HG03565 (cell line): ENCODE measurements at regions not wholly inside any gene's neighbourhood (a gene's known extent, or its start where the extent isn't known, plus 50 kb on each side); places are given as distances from the start of the nearest gene placed in this dataset.

Experiments used
- ATAC-seq: cut with Tn5 transposase; IDR thresholded peaks from one replicate; pipeline ENCODE4 v1.9.1; 2021; ENCODE audit warnings: mild to moderate bottlenecking, moderate library complexity; ENCODE audit not compliant: unreplicated experiment

DNA sequence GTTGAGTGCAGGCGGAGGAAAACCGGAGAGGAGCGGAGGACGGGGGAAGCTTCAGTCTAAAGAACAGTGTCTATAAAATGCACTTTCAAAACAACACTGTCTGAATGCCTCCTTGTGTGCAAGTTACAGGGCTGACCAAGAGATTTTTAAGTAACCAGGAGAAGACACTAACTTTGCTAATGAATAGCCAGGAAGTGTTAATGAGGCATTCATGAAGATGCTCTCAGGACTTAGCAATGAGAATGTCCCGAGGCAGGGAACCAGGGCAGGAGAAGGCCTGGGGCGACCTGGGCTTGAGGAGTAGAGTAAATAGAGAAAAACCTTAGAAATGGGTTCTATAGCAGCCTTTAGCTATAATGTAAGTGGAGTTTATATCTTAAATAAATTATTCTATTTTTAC is 312.1 kb downstream of the SKIDA1 start:
- ATAC-seq: no peak

DNA sequence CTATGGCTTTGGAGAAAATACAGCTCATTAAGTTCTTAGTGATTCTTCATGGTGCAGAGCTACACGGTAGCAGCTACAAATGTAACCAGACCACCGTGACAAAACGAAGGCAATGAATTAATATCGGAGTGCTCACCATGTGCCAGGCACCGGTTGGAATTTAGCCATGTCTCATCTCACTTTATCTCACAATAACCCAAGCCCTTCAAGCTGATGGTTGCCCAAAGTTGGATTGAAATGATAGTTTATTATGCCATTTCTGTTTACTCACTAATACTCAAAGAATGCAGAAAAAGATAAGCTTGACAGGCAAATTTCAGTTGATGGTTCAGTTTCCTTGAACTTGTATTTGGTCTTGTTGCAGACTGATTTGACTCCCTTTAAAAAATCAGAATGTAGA is 312.6 kb downstream of the SKIDA1 start:
- ATAC-seq: no peak

DNA sequence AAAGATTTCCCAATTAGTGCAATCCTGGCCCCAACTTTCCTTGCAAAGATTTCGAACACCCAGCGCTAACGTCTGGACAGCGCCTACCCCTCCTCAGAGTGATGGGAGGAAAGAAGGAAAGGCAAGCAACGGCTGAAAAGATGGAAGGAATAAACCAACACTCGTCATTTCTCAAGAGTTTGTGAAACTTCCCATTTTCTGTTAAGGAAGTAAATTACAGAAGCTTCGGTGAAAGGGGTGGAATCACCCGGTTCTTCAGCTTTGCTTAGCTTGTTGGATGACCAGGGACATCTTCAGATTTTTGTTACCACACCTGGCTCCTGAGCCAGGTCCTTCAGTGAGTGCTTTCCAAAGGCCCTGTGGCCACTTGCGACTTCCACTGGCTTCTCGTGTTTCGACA is 313.1 kb downstream of the SKIDA1 start:
- no peak for ATAC-seq

DNA sequence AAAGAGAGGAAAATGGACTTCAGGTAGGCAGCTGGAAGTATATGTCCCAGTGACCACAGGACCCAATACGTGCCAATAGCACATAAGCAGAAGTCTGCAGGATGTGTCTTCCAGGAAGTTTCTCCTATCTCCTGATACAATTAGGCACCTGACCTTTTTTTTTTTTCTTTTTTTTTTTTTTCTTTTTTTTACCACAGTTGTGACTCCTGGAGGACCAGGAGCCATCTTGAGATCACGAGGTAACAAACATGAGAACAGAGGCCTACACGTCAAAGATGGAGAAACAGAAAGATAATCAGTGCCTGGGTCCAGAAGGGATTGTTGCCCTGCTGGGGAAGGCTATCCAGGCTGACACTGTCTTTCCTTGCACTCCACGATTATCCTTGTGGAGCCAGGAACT is 312.4 kb upstream of the NEBL start:
- ATAC-seq: no peak

DNA sequence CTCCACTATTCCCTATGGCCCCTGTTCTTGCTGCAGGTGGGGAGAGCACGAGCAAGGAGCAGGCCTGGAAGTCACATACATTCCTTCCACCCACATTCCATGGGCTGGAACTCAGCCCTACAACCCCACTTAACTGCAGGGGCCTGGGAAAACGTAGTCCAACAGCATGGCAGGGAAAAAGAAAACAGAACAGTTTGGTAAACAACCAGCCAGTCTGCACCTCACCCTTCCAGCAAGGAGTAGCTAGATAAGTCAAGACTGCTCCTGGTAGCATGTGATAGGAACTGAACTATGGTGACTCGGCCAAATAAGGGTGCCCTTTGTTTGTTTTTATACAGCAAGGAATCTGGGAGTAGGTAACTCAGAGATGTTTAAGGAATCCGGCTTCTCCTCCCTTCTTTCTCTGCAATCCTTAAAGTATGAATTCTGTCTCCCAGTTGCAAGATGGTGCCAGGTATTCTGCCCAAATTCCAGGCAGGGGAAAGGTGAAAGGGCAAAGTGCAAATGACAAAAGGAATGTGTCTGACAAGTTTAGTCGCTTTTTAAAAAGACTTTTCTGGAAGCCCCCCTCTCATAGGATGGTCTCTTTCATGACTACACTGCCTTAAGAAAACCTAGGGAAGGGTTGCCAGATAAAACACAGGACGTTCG is 311.7 kb upstream of the NEBL start:
- ATAC-seq: no peak

DNA sequence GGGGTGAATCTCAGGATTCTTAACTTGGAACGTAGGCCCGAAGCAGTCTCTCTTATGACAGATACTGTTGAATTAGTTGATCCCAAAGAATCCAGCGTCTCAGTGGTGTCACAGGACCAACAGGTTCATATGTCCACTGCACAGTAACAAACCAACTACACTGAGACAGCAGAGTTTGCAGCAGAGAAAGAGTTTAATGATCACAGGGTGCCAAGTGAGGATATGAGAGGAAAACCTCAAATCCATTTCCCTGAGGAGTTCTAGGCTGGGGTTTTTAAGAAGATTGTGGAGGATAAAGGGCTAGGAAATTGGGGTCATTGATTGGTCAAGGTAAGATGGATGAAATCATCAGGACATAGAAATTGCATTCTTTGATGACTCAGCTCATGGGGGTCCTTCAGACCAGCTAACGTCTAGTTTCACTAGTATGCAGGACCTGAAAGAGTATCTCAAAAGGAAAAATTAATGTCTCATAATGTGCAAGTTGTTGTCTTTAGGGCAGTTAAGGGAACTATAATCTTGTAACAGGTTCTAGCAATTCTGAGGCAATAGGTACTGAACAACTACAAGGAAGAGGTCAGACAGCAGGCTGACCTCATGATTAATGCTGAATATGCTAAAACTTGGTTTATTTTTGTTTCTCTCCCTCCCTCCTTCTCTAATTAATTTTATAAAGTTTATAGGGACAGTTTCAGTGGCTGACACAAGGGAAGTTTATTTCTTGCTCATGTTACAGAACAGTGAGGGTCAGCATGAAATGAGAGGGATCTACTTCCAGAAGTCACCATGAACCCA is 310.9 kb upstream of the NEBL start:
- no peak for ATAC-seq

DNA sequence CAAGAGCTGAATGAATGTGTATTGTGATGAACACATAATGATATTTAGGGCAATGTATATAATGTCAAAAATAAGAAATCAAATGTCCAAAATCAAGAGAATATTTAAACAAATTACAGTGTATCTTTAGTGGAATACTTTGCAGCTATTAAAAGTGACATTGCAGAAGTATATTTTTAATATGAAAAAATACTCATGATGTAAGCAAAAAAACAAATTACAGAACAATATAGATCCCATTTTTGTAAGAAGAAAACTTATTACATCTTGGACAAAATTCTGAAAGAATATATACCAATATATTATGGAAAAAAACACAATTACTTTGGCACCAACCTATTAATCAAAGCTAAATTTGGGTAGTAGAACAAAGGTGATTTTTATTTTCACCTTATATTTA is 308.2 kb upstream of the NEBL start:
- ATAC-seq: no peak

DNA sequence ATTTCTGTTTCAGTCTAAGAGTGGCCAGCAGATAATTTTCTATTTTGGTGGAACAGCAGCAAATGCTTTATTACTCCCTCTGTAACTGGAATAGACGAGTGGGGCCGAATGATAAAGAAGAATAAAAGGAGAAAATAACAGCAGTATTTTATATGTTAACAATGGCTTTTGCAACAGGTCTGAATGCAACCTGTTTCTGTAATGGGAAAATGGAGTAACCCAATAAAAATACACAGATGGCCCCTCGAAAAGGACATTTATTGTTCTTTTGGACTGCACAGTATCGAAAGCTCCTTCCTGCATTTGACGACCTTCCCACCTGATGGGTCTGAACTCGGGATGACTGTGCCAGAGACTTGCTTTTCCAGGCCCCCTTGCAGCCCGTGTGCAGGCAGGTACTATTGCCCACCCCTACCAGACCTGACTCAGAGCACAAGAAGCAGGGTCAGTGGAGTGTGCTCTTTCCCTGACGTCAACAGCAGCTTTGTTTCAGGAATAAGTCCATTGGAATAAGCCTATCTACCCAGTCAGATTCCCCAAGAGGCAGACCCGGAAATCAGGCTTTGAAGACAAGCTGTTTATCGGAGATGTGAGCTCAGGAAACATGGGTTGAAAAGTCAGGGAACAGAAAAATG is 306.5 kb upstream of the NEBL start:
- ATAC-seq: no peak

DNA sequence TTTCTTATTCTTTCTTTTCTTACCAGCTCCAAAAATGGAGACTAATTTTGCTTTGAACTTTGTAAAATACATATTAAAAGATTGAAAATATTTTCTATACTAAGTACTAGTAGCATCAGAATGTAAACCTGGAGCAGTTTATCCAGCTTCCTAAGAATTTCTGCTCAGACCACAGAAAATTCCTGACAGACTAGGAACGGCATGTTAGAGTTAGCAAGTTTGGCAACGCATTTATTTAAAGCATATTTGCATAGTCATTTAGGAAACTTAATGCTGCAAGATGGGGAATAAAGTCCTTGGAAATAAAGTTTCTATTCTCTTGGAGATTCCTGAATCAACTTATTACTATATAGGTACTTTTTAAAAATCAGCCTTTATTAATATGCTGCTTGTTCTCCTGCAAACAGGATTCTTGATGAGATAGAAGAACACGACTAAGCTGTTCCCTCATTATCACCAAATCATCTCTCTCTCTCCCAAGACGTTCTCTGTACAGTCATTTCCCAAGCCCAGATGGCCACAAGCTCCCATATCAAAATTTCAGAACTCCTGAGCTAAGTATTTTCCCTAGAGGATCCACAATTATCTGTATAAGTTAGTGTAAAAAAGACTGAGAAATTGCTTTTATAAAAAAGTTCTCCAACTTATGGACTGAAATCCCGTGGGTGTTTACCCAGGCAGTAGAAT is 305.8 kb upstream of the NEBL start:
- ATAC-seq: no peak

DNA sequence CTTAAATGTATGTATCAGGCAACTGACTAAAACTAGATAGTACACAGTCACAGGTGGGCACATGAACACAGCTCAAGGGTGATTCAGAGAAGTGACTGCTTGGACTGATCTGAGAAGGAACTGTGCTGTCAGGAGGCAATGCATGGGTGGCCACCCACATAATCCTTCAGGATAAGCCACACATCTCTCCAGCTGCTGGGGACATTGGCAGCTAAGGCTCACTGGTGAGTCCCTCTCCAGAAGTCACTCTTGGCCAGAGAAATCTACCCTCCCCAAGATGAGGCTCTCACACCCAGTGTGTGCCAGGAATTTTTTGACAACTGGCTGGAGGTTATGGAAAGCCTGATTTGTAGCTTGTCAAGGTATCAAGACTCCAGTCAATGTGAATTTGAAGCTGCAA is 302.4 kb upstream of the NEBL start:
- ATAC-seq: no peak

DNA sequence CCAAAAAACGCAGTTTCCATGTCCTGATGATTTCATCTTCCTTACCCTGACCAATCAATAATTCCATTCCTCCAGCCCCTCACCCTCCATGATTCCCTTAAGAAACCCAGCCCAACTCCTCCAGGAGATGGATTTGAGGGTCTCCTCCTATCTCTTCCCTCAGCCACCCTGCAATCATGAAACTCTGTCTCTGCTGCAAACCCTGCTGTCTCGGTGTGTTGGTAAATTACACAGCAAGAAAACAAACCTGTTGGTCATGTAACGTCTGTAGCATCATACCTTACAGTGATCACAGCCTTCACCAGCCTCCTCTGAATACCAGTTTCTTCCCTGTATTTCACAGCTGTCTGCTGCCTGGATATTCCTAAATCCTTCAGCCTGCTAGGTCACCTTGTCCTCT is 300.7 kb upstream of the NEBL start:
- no peak for ATAC-seq

DNA sequence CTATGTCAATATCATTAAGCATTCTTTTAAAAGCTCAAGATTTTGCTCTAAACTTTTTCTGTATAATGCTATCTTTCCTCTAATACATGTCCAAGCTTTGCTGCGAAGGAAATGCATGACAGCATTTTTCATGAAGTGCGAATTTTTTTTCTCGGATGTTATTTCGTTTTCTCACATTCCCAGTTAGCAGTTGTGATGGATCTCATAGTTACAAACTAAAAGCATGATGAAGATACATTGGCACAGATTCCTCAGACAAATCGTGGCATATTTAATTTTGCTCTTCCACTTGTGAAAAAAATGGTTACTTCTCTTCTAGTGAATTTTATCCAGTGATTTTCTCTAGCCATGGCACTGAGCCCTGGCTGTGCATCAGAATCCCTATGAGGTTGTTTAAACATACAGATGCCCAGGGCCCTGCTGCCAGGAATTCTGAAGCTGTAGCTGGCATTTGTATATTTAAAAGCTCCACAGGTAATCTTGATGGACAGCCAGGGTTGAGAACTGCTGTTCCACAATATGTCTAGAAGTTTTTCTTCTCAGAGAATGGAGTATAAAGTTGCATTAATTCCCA is 299.8 kb upstream of the NEBL start:
- ATAC-seq: no peak

DNA sequence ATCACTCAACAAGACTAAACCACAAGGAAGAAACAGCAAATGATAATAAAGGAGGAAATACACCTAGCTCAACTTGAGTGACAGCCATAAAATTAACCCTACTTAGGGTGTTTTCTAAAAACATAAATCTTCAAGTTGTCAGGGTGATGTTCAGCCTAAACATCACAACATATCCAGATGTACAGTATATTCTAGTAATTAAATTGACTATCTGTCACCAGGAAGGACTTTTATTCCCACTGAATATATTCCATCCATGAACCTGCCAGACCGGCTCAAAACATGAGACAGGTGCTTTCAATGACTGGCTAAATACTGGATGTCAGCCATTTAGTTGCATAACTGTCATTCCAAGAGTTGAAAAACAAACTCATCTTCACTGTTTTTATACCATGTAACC is 298.1 kb upstream of the NEBL start:
- no peak for ATAC-seq

DNA sequence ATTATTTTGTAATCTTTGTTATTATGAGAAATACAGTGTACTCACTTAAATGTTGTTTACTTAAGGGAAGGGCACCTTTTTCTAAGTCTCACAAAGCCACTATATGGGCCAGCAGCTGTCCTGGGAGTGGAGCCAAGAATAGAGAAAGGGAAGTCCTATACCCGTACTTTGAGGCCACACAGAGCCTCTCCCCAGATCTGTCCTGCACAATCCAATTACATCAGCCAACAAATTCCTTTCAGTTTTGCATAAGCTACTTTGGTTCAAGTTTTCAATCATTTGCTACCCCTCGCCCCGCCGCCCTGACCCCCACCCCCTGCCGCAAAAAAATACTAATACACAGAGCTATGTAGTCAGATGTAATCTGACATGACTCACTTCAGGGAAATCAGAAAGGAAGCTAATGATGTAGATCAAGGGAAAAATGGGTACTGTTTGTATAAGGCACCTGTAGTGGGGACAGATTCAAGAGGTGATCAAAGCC is 297.4 kb upstream of the NEBL start:
- no peak for ATAC-seq

DNA sequence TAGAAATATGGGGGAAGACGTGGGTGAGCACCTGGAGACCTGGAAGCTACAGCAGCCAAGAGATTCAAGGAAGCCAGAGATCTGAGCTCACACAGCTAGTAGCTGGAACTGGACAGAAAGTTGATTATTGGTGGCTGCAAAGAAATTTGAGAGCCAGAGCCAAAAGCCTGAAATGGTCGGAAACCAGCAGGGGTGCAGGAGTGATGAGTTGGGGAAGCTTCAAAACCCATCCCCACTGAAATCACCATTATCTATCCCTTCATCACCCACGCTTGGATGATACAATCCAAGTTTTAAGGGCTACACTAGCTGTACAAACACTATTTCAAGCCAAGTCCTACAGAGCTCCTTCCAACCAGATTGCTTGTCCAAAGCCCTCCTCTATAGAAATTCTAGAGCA is 296.1 kb upstream of the NEBL start:
- ATAC-seq: no peak

DNA sequence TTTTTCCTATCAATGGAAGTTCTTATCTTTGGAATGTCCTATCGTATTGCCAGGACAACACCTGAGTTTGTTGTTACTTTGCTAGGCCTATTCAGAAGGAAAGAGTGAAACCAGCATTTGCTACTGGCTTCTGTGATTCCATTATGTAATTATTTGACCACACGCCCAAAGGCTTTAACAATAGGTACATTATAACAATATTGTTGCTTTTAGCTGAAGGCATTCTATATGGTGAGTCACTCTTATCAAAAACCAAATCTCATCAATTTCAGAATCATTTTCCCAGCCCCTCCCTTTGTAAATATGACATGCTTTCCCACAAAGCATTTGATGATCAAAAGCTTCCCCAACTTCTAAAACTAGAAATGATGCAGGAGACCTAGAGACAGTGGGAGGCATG is 294.4 kb upstream of the NEBL start:
- no peak for ATAC-seq

DNA sequence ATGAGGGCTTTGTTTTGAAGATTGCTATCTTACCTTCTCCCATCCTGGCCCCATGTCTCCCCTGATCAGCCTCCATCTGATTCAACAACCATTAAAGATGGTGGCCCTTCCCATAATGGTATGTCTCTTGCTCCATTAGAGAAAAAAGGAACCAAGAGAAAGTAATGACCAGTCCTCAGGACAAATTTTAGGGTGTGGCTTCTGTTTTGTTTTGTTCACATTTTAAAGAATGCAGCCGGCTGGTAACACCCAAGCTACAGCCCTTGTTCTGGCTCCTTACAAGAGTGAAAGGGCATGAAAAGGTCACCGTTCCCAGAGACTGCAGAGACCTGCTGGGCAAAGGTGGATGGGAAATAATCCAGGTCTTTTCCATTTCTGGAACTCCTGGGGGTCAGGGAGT is 287.9 kb upstream of the NEBL start:
- ATAC-seq: no peak

DNA sequence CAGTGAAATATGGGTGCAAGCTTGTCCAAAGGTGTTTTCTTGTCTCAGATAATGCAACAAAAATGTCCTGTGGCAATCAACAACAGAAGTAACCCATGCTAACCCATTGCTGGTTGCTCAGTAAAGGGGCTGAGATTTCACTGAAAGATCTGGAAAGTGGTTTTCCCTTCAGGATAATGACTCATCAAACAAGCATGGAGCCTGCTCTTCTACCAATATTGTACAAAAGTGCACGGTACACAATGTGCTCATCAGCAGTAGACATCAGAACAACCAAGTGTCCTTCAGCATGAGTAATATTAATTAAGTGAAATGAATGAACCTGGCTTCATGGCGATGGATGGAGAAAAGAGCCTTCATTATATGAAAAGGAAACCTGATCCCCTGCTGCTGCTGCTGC is 287.1 kb upstream of the NEBL start:
- no peak for ATAC-seq

DNA sequence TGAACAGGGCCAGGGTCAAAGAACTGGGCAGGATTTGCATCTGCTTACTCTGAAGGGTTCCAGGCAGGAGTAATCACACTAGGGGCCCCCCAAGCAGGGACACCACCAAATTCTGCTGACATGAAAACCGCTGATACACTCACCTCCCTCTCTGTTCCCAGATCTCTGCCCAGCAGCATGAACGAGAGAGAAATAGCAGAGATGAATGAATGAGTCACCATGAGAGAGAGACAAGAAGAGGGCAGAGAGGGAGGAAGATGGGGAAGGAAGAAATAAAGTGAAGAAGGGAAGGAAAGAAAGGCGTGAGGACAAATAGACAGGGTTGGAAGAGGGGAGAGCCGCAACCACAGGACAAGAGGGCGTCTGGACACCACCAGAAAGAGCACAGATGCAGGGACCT is 285.9 kb upstream of the NEBL start:
- no peak for ATAC-seq

DNA sequence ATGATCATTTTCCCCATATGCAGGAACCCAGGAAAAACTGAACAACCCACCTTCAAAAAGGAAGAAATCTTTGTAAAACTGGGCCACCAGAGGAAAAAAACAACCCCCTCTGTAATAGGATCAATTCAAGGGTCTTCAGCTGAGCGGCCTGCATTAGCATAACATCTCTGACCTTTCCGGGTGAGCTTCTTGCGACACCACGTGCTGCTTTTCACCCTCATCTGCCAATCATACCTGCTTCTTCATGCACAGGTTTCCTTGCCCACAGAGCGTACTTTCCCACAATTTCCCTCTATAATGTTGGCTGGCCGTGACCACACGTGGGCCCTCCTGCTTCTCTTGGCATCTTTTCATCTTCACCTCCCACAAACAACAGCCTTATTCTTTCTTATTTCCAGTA is 284.3 kb upstream of the NEBL start:
- no peak for ATAC-seq

DNA sequence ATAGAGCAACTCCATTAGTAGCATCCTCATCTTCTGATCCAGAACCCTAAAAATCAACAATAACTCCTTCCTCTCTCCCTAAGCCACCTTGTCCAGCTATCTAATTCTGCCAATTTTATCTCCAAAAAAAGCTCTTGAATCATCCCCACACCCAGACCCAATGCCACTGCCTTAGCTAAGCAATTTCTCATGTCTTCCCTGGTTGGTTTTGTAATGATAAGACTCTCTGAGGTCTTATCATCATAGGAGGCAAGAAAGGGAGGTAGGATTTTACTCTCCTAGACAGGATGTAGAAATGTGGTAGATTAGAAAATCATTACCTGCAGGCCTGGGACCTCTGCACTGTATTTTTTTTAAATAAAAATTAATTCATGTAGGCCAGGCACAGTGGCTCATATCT is 283.5 kb upstream of the NEBL start:
- ATAC-seq: no peak
